Muscle layer of colon (tissue), 2 donors: ENCODE measurements at regions not wholly inside any gene's neighbourhood (a gene's known extent, or its start where the extent isn't known, plus 50 kb on each side); places are given as distances from the start of the nearest gene placed in this dataset.

Experiments
- H3K27ac ChIP-seq: one replicate; pipeline ENCODE4 v1.7.0; 2013; ENCODE audit warnings: low read depth, mild to moderate bottlenecking, low read length, moderate library complexity
- H3K27me3 ChIP-seq, 2 donors: one replicate each; pipeline ENCODE4 v1.7.0; 2013; ENCODE audit warnings: low read length in 2 of 2, mild to moderate bottlenecking in 2 of 2; ENCODE audit not compliant: insufficient read depth in 2 of 2, control insufficient read depth in 1 of 2
- H3K36me3 ChIP-seq: one replicate; pipeline ENCODE4 v1.7.0; 2013; ENCODE audit warnings: mild to moderate bottlenecking, low read length; ENCODE audit not compliant: insufficient read depth
- H3K4me1 ChIP-seq: one replicate; pipeline ENCODE4 v1.7.0; 2013; ENCODE audit warnings: mild to moderate bottlenecking, low read length; ENCODE audit not compliant: insufficient read depth
- H3K4me3 ChIP-seq, 2 donors: one replicate each; pipeline ENCODE4 v1.7.0; 2013; ENCODE audit warnings: low read length in 2 of 2, low read depth in 1 of 2, mild to moderate bottlenecking in 1 of 2, moderate library complexity in 1 of 2
- H3K9ac ChIP-seq: one replicate; pipeline ENCODE4 v1.7.0; 2013; ENCODE audit warnings: low read length
- H3K9me3 ChIP-seq: one replicate; pipeline ENCODE4 v1.7.0; 2013; ENCODE audit warnings: mild to moderate bottlenecking, low read length
- donor health status: abdominal sarcoma.
- donor health status: Adenocarcinoma of cecum.

GRCh38 chr2:226050822-226051221 lies 651.3 kb downstream of the NYAP2 start:
- Histone ChIP-seq H3K9ac (no peak overlapping the region), H3K4me1 (no peaks in the 10 kb centered on the region), H3K4me3 (no peak overlapping the region), H3K27me3 (no peaks in the 10 kb centered on the region), H3K27ac (no peak overlapping the region), H3K36me3 (no peaks in the 10 kb centered on the region), H3K9me3 (no peaks in the 10 kb centered on the region)

GRCh38 chr2:226048611-226049010 lies 649.1 kb downstream of the NYAP2 start:
- H3K4me3 ChIP-seq: no peak overlapping the region
- no peaks in the 10 kb centered on the region for H3K27me3 ChIP-seq
- H3K36me3 ChIP-seq: no peaks in the 10 kb centered on the region
- no peaks in the 10 kb centered on the region for H3K4me1 ChIP-seq
- H3K9me3 ChIP-seq: no peaks in the 10 kb centered on the region
- H3K9ac ChIP-seq: no peak overlapping the region
- H3K27ac ChIP-seq: no peak overlapping the region

DNA sequence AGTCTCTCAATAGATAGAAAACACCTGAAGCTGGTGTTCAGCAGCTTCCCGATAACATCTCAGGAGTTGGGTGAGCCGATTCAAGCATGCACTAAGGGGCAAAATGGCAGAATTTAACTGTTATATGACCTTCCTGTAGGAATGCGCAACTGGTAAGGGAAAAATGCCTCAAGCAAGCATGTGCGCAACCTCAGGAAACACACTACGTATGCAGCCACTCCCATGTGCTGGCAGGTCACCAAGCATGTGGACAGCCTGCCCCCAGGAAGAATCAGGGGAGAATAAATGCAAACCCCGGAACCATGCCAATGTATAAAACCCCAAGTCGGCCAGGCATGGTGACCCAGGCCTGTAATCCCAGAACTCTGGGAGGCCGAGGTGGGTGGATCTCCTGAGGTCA lies 645.6 kb downstream of the NYAP2 start:
- H3K27me3 ChIP-seq: no peaks in the 10 kb centered on the region
- no peaks in the 10 kb centered on the region for H3K36me3 ChIP-seq
- H3K9ac ChIP-seq: no peak overlapping the region
- no peaks in the 10 kb centered on the region for H3K9me3 ChIP-seq
- H3K4me3 ChIP-seq: no peak overlapping the region
- no peaks in the 10 kb centered on the region for H3K4me1 ChIP-seq
- H3K27ac ChIP-seq: no peak overlapping the region

DNA sequence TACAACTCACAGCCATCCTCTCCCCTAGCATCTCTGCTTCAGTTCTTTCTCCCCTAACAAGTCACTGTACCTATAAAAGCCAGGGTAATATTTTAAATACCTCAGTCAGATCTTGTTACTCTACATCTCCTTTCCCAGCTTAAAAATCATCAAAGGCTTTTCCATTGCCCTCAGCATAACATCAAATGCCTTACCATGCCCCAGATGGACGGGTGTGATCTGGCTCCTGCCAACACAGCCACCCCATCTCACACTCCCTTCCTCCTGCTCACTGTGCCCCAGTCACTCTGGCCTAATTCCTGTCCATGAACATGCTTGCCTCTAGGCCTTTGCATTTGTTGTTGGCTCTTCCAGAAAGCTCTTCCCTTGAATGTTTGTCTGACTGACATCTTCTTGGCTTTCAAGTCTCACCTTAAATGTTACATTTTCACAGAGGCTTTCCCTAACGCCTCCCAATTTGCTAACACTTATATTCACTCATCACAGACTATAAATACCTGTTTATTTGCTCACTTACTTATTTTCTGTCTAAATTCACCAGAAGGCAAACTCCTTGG lies 640.9 kb downstream of the NYAP2 start:
- H3K9ac ChIP-seq: no peak overlapping the region

GRCh38 chr2:226037526-226037925 lies 638.0 kb downstream of the NYAP2 start:
- Histone ChIP-seq H3K27me3 (no peaks in the 10 kb centered on the region), H3K4me3 (no peak overlapping the region), H3K36me3 (no peaks in the 10 kb centered on the region), H3K4me1 (no peaks in the 10 kb centered on the region), H3K9me3 (no peaks in the 10 kb centered on the region), H3K9ac (no peak overlapping the region), H3K27ac (no peak overlapping the region)

More for the DNA sequence above, 640.9 kb downstream of the NYAP2 start:
- no peak overlapping the region for H3K4me3 ChIP-seq
- H3K36me3 ChIP-seq: no peaks in the 10 kb centered on the region
- H3K4me1 ChIP-seq: no peaks in the 10 kb centered on the region
- no peak overlapping the region for H3K27ac ChIP-seq
- H3K9me3 ChIP-seq: no peaks in the 10 kb centered on the region
- no peaks in the 10 kb centered on the region for H3K27me3 ChIP-seq

DNA sequence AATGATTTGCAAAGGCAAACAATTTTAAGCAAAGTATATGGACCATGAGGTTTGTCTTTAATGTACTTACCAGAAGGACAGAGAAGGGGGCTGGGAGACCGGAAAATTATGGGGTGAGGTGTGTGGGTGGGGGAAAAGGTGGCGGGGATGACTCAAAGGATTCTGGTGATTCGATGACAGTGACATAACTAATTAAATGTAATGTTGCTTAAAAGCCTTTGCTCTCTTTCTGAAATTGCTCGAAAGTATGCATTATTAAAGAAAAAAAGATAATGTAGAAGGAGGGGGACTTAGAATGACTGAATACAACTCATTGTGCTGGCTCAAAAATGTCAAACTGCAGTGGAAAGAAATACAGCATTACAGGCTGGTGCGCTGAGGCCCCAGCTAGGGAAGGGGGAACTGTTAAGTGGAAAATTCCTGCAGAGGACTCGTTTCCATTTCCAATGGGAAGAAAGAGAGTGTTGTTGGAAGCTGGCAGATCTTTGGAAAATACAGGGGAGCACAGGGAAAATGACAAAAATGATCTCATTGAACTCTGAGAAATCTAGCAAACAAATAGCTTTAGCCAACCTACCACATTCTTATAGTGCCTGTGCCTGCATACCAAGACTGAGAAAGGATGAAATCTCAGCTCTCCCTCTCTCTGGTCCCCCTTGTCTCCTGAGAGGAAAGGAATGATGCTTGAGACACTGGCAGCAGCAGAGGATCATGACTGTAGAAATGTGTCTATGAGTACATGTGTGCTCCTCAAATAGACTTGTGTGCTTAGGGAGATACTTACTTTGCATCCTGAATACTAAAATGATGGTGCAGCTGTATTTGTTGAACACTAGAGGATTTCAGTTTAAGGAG lies 632.4 kb downstream of the NYAP2 start:
- Histone ChIP-seq H3K27me3 (no peaks in the 10 kb centered on the region), H3K27ac (peak overlapping the region; percentile 59), H3K4me1 (peaks cover 10% of the 10 kb centered on the region), H3K9ac (peak overlapping the region; percentile 29), H3K4me3 (peak overlapping the region in 1 of 2 donors; percentile 78), H3K36me3 (no peaks in the 10 kb centered on the region), H3K9me3 (no peaks in the 10 kb centered on the region)

DNA sequence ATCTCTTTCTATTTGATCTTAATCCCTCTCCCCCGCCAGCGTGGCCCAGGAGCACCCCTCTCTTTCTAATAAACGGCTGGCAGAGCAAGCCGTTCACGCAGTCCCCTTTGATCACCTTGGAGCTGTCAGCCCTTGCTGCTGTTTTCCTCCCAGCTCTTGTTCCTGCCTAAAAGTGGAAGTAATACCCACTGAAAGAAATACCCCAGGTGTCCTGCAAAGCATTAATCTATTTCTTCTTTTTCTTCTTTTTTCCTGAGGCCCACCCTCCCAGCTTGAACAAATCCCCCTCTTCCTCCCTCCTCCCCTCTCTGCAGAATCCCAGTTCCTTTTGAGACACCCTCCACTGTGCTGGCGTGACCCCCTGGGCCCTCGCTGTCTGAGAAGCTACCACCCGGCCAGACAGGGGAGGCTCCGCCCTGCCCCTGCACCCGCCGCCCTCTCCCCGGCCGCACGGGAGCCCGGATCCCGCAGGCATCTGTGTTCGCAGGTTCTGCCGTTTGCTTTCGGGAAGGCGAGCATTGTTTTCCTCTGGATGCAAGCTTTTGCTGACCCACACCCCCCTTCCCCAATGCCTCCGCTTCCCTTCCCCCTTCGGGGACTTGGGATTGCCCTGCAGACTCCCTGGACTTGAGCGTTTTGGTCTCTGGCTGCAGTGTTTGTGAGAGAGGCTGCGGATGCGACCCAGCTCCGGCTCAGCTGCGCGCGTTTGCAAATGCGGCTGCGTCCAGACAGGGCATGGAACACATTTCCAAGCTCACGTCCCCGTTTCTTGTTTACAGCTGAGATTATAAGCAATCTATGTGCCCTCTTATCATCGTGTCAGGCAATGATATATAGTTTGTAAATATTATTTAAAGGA lies 631.5 kb downstream of the NYAP2 start:
- H3K36me3 ChIP-seq: no peaks in the 10 kb centered on the region
- peak overlapping the region; percentile 66 to 78 for H3K4me3 ChIP-seq
- H3K4me1 ChIP-seq: peaks cover 10% of the 10 kb centered on the region
- no peaks in the 10 kb centered on the region for H3K27me3 ChIP-seq
- peak overlapping the region; percentile 59 for H3K27ac ChIP-seq
- H3K9me3 ChIP-seq: no peaks in the 10 kb centered on the region
- H3K9ac ChIP-seq: peak overlapping the region; percentile 29

DNA sequence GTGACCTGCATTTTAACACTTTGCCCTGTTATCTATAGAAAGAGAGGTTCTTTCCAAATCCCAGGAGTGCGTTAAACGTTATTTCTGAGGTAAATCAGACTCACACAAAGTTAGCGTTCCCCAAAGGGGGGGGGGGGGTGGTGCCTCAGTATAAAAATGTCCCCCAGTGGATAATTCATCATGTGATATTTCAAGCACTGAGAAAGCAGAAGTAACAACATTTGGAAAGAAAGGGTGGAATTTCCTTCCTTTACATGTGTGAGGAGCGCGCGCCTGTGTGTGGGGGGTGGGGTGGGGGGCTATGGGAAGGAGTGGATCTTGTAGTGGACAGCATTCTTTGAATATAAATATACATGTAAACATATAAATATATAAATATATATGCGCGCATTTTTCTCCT lies 630.9 kb downstream of the NYAP2 start:
- no peaks in the 10 kb centered on the region for H3K27me3 ChIP-seq
- peak overlapping the region in 1 of 2 donors; percentile 78 for H3K4me3 ChIP-seq
- no peak overlapping the region for H3K9ac ChIP-seq
- H3K27ac ChIP-seq: no peak overlapping the region
- H3K9me3 ChIP-seq: no peaks in the 10 kb centered on the region
- peaks cover 10% of the 10 kb centered on the region for H3K4me1 ChIP-seq
- H3K36me3 ChIP-seq: no peaks in the 10 kb centered on the region

- H3K27me3 ChIP-seq: no peaks in the 10 kb centered on the region
- no peak overlapping the region for H3K9ac ChIP-seq
- no peak overlapping the region for H3K4me3 ChIP-seq
- H3K36me3 ChIP-seq: no peaks in the 10 kb centered on the region
- no peak overlapping the region for H3K27ac ChIP-seq
- H3K4me1 ChIP-seq: no peaks in the 10 kb centered on the region
- no peaks in the 10 kb centered on the region for H3K9me3 ChIP-seq
These were observed 624.4 kb downstream of the NYAP2 start for GRCh38 chr2:226023946-226024345.

- H3K4me3 ChIP-seq: no peak overlapping the region
- no peak overlapping the region for H3K9ac ChIP-seq
- H3K27me3 ChIP-seq: no peaks in the 10 kb centered on the region
- H3K27ac ChIP-seq: no peak overlapping the region
- no peaks in the 10 kb centered on the region for H3K9me3 ChIP-seq
- H3K4me1 ChIP-seq: no peaks in the 10 kb centered on the region
- H3K36me3 ChIP-seq: no peaks in the 10 kb centered on the region
These were observed 623.9 kb downstream of the NYAP2 start for GRCh38 chr2:226023383-226023782.

GRCh38 chr2:226020956-226021355 lies 621.4 kb downstream of the NYAP2 start:
- Histone ChIP-seq H3K27me3 (no peaks in the 10 kb centered on the region), H3K27ac (no peak overlapping the region), H3K36me3 (no peaks in the 10 kb centered on the region), H3K4me3 (no peak overlapping the region), H3K9me3 (no peaks in the 10 kb centered on the region), H3K9ac (no peak overlapping the region), H3K4me1 (no peaks in the 10 kb centered on the region)
